CD14-positive monocyte (primary cell): ENCODE measurements at regions not wholly inside any gene's neighbourhood (a gene's known extent, or its start where the extent isn't known, plus 50 kb on each side); places are given as distances from the start of the nearest gene placed in this dataset.

ENCODE experiments used
- DNase-seq, 3 donors: peaks; one replicate each; pipeline ENCODE4 v3.0.0-alpha.2; 2011 to 2022
- H2AFZ ChIP-seq: 2 replicates; pipeline ENCODE4 v1.6.0; 2012; ENCODE audit warnings: mild to moderate bottlenecking, low read depth, low read length, inconsistent platforms; ENCODE audit not compliant: insufficient read depth, poor library complexity, severe bottlenecking
- H3K27ac ChIP-seq, 2 donors: 1 replicate in 1 of 2; 2 replicates in 1 of 2; pipeline ENCODE4 v1.5.1; 2012 to 2013; ENCODE audit warnings: low read length in 2 of 2, control low read depth in 1 of 2, inconsistent platforms in 1 of 2, low read depth in 1 of 2, mild to moderate bottlenecking in 1 of 2
- H3K27me3 ChIP-seq, 2 donors: one replicate each; pipeline versions ENCODE4 v1.6.0 to v1.6.1; 2011 to 2013; ENCODE audit warnings: low read length in 2 of 2; ENCODE audit not compliant: control insufficient read depth in 2 of 2, insufficient read depth in 2 of 2
- H3K36me3 ChIP-seq, 2 donors: replicated peaks in 1 of 2; 1 replicate in 1 of 2; 2 replicates in 1 of 2; pipeline versions ENCODE4 v1.5.1 to v1.6.1; 2012 to 2013; ENCODE audit warnings: low read length in 2 of 2, control low read depth in 1 of 2, inconsistent platforms in 1 of 2, mild to moderate bottlenecking in 1 of 2; ENCODE audit not compliant: insufficient read depth in 2 of 2, control insufficient read depth in 1 of 2
- H3K4me1 ChIP-seq, 2 donors: 1 replicate in 1 of 2; 2 replicates in 1 of 2; pipeline versions ENCODE4 v1.5.1 to v1.6.1; 2012 to 2013; ENCODE audit warnings: low read length in 2 of 2, control low read depth in 1 of 2, inconsistent platforms in 1 of 2, mild to moderate bottlenecking in 1 of 2, moderate library complexity in 1 of 2; ENCODE audit not compliant: insufficient read depth in 2 of 2, control insufficient read depth in 1 of 2
- H3K4me2 ChIP-seq: replicated peaks from 2 replicates; pipeline ENCODE3; 2012; ENCODE audit warnings: low read length, moderate library complexity, mild to moderate bottlenecking; ENCODE audit not compliant: poor library complexity, severe bottlenecking; ENCODE audit errors: extremely low read depth
- H3K4me3 ChIP-seq, 3 experiments: fragments of 200-600 bp in 1 of 3; sonication (generic) in 1 of 3; replicated peaks in 1 of 3; 1 replicate in 2 of 3; 2 replicates in 1 of 3; pipeline ENCODE4 v1.5.1; 2011 to 2013; ENCODE audit warnings: low read length in 3 of 3, mild to moderate bottlenecking in 3 of 3, control low read depth in 2 of 3, low read depth in 2 of 3, inconsistent platforms in 1 of 3, moderate library complexity in 1 of 3
- H3K79me2 ChIP-seq: 2 replicates; pipeline ENCODE4 v1.6.0; 2012; ENCODE audit warnings: mild to moderate bottlenecking, control low read depth, inconsistent platforms, low read length, moderate library complexity; ENCODE audit not compliant: insufficient read depth
- H3K9ac ChIP-seq: 2 replicates; pipeline ENCODE4 v1.6.0; 2017; ENCODE audit warnings: low read length, mild to moderate bottlenecking; ENCODE audit not compliant: insufficient read depth, poor library complexity, severe bottlenecking
- H3K9me3 ChIP-seq, 2 donors: replicated peaks in 1 of 2; 1 replicate in 1 of 2; 2 replicates in 1 of 2; pipeline versions ENCODE4 v1.5.1 to v1.6.1; 2012 to 2013; ENCODE audit warnings: low read length in 2 of 2, control low read depth in 1 of 2; ENCODE audit not compliant: control insufficient read depth in 1 of 2, insufficient read depth in 1 of 2
- H4K20me1 ChIP-seq: 2 replicates; pipeline ENCODE4 v1.6.0; 2012; ENCODE audit warnings: mild to moderate bottlenecking, low read length, control low read depth, moderate library complexity; ENCODE audit not compliant: insufficient read depth
- H3K27ac Mint-ChIP-seq, 7 donors: one replicate each; pipeline ENCODE4 v1.8.0; 2020; ENCODE audit warnings: mild to moderate bottlenecking in 7 of 7, mixed read lengths in 7 of 7, moderate library complexity in 6 of 7, inconsistent platforms in 2 of 7
- H3K27me3 Mint-ChIP-seq, 3 donors: one replicate each; pipeline ENCODE4 v1.8.0; 2021 to 2022; ENCODE audit warnings: low read depth in 3 of 3, mild to moderate bottlenecking in 3 of 3, mixed read lengths in 3 of 3, moderate library complexity in 3 of 3, inconsistent platforms in 1 of 3
- H3K36me3 Mint-ChIP-seq, 2 donors: one replicate each; pipeline ENCODE4 v1.8.0; 2020; ENCODE audit warnings: mixed read lengths in 2 of 2, inconsistent platforms in 1 of 2, mild to moderate bottlenecking in 1 of 2
- H3K4me1 Mint-ChIP-seq: one replicate; pipeline ENCODE4 v1.8.0; 2020; ENCODE audit warnings: mild to moderate bottlenecking, mixed read lengths
- H3K4me3 Mint-ChIP-seq, 2 donors: one replicate each; pipeline ENCODE4 v1.8.0; 2020; ENCODE audit warnings: mild to moderate bottlenecking in 2 of 2, mixed read lengths in 2 of 2, moderate library complexity in 1 of 2
- H3K9me3 Mint-ChIP-seq, 7 donors: one replicate each; pipeline ENCODE4 v1.8.0; 2020 to 2022; ENCODE audit warnings: mixed read lengths in 7 of 7, mild to moderate bottlenecking in 6 of 7, moderate library complexity in 6 of 7, inconsistent platforms in 2 of 7
- WGBS: methylation state at CpG from one replicate; pipeline ENCODE4 v1.1.5; 2013; ENCODE audit warnings: missing lambda C conversion rate; ENCODE audit not compliant: insufficient coverage; 5-methylcytosine and 5-hydroxymethylcytosine counted together
- intact Hi-C, 2 donors: fragments of 100-400 bp; cut with micrococcal nuclease; formaldehyde crosslinking; loops; one replicate each; pipeline versions ENCODE4 v1.15.0 to v1.15.1; 2023
- TF ChIP-seq, protein P1 (sequence below): fragments of 200-600 bp; IDR thresholded peaks from one replicate; pipeline ENCODE4 v1.8.0; 2022; ENCODE audit warnings: antibody characterized with exemption, mild to moderate bottlenecking

- intact Hi-C loops, result no loop called here
- Mint-ChIP-seq H3K36me3 (no peaks in the 10 kb centered on the region), H3K9me3 (peaks cover 0 to 6% (median 0%) of the 10 kb centered on the region in 7 donors), H3K4me3 (no peak overlapping the region), H3K27me3 (no peaks in the 10 kb centered on the region), H3K27ac (no peak overlapping the region), H3K4me1 (no peaks in the 10 kb centered on the region)
- Histone ChIP-seq H3K27ac (no peak overlapping the region), H3K36me3 (no peaks in the 10 kb centered on the region), H3K27me3 (no peaks in the 10 kb centered on the region), H3K79me2 (no peaks in the 10 kb centered on the region), H3K4me3 (no peak overlapping the region), H3K9me3 (no peaks in the 10 kb centered on the region), H2AFZ (no peak overlapping the region), H3K4me2 (no peak overlapping the region), H4K20me1 (no peaks in the 10 kb centered on the region), H3K4me1 (no peaks in the 10 kb centered on the region), H3K9ac (no peak overlapping the region)
- TF ChIP-seq, protein P1, sequence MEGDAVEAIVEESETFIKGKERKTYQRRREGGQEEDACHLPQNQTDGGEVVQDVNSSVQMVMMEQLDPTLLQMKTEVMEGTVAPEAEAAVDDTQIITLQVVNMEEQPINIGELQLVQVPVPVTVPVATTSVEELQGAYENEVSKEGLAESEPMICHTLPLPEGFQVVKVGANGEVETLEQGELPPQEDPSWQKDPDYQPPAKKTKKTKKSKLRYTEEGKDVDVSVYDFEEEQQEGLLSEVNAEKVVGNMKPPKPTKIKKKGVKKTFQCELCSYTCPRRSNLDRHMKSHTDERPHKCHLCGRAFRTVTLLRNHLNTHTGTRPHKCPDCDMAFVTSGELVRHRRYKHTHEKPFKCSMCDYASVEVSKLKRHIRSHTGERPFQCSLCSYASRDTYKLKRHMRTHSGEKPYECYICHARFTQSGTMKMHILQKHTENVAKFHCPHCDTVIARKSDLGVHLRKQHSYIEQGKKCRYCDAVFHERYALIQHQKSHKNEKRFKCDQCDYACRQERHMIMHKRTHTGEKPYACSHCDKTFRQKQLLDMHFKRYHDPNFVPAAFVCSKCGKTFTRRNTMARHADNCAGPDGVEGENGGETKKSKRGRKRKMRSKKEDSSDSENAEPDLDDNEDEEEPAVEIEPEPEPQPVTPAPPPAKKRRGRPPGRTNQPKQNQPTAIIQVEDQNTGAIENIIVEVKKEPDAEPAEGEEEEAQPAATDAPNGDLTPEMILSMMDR, result no peak
- WGBS, result 0% methylated on average over 1 of the region's 3 CpGs
- no peak for DNase-seq
Observed at GRCh38 chr16:6735631-6736030, 597.0 kb upstream of the RBFOX1 start.

GRCh38 chr16:6732166-6732565 lies 600.5 kb upstream of the RBFOX1 start:
- Mint-ChIP-seq H3K27me3 (no peaks in the 10 kb centered on the region), H3K4me3 (no peak overlapping the region), H3K4me1 (no peaks in the 10 kb centered on the region), H3K36me3 (no peaks in the 10 kb centered on the region), H3K27ac (no peak overlapping the region), H3K9me3 (no peaks in the 10 kb centered on the region)
- Histone ChIP-seq H3K9me3 (no peaks in the 10 kb centered on the region), H3K4me3 (no peak overlapping the region), H4K20me1 (no peaks in the 10 kb centered on the region), H3K79me2 (no peaks in the 10 kb centered on the region), H3K9ac (no peak overlapping the region), H2AFZ (no peak overlapping the region), H3K4me2 (no peak overlapping the region), H3K36me3 (no peaks in the 10 kb centered on the region), H3K4me1 (no peaks in the 10 kb centered on the region), H3K27ac (no peak overlapping the region), H3K27me3 (no peaks in the 10 kb centered on the region)
- DNase-seq, result no peak
- TF ChIP-seq, protein P1, result no peak
- WGBS, result 100% methylated on average over 2 of the region's 4 CpGs
- intact Hi-C loops, result no loop called here
